CD4-positive, alpha-beta T cell treated with Interleukin-4 for 1 hour (primary cell): ENCODE measurements at regions not wholly inside any gene's neighbourhood (a gene's known extent, or its start where the extent isn't known, plus 50 kb on each side); places are given as distances from the start of the nearest gene placed in this dataset.
A peak's percentile ranks its signal among the peaks of the same experiment; 100 is the strongest.
"Not testable (repeated sequence)": the region's sequence is repeated elsewhere in the genome, so short reads cannot be mapped to it uniquely, and the experiment has no call there.

Experiments used
- DNase-seq, 2 donors: peaks; one replicate each; pipeline ENCODE4 v3.0.0-alpha.2; 2020 to 2022

DNA sequence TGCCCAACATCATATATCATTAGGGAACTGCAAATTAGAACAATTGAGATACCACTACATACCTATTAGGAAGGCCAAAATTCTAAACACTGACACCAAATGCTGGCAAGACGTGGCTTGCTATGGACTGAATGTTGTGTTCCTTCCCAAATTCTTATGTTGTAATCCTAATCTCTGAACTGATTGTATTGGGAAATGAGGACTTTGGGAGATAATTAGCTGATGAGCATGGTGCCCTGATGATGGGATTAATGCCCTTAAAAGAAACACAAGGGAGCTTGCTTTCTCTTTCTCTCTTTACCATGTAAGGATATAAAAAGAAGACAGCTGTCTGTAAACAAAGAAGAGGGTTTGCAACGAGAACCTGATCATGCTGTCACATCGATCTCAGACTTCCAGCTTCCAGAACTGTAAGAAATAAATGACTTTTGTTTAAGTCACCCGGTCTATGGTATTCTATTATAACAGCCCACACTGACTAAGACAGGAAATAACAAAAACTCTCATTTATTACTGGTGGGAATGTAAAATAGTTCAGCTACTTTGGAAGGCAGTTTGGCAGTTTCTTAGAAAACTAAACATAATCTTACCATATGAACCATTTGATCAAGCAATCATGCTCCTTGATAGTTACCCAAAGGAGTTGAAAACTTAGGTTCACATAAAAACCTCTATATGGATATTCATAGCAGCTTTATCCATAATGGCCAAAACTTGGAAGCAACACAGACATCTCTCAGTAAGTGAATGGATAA, 458.3 kb upstream of the CBLB start:
- no peak for DNase-seq

DNA sequence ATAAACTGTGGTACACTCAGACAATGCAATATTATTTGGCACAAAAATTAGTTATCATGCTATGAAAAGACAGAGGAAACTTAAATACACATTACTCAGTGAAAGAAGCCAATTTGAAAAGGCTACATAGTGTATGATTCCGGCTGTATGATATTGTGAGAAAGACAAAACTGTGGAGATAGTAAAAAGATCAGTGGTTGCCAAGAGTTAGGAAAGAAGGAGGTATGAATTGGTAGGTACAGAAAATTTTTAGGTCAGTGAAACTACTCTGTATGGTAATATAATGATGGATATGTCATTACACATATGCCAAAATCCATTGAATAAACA, 458.8 kb upstream of the CBLB start:
- no peak for DNase-seq

DNA sequence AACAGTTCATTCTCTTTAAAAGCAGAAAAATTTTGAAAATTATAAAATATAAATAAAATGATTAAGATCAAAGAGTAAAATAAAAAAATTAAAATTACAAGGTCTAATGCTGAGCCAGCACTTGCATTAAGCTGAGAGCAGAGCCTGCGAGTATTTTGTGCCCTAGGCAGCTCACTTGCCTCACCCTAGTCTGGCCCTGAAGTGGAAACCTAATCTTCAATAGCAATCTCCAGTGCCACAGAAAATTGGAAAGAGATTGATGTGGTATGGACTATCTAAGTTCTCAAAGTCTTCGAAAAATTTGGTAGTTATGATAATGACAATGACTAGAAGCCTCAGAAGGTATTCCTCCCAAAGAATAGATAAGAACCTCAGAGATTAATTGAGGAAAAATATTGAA, 459.4 kb upstream of the CBLB start:
- DNase-seq = no peak

DNA sequence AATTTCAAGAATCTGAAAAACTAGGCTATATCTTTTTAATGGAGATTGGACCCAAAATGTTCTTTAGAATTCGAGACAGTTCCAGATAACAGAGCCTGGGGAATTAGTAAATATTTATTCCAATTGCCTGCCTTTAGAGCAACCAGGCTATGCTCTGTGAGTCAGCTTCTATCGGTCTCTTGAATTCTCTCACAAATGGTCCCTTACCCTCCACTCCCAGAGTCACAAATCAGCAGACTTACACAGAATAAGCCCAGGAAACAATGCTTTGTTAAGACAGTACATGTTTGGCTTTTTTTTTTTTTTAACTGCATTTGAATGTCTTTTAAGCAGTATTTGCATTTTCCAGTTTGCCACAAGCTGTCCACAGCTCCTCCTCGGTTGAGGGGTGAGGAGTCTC, 460.7 kb upstream of the CBLB start:
- DNase-seq = no peak

DNA sequence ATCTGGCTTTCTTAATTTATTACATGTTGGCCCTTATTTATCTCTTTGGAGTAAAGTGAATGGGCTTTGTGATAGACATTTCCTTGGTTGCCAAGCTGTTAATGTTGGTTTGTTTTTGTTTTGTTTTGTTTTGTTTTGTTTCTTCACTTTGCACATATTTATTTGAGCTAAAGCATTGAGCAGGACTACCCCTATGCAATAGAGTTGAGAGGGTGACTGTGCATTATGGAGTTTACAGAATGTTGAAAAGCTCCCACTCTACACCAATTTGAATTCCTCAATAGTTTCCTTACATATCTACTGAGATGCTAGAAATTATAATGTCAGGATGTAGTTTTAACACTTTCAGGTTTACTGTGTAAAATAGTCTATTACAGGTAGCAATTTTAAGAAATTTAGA, 462.8 kb upstream of the CBLB start:
- no peak for DNase-seq

DNA sequence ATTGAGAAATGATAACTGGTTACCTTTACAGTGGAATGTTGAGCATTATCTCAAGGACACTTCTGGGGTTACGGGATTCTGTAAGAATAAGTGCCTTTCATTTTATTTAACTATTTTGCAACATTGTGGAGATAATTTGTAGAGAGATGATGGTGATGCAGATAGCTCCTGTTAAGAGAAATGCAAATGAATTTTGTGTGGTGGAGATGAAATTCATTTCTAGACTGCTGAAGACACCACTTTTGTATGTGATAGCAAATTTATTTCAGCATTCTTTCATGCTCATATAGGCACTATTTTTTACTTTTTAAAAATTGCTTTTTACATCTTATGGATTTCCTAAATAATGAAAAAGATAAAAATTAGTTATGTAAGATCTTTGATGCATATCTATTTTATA, 463.3 kb upstream of the CBLB start:
- DNase-seq = no peak

DNA sequence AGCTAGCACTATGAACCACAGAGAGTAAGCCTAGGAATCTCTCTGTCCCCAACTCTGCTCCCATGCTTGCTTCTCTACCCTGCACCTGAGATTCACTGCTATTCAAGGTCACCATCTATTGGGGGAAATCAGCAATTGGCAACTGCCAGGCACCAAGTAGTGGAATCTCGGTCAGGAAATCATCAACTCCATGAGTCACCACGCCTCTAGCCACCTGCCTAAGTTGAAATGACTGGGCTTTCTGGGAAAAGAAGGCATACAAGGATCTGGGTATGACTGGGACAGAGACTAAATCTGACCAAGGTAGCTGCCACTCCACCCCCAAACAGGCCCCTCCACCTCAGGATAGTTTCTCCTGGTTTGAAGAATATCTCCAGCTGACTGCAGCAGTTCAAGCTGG, 464.1 kb upstream of the CBLB start:
- no peak for DNase-seq

DNA sequence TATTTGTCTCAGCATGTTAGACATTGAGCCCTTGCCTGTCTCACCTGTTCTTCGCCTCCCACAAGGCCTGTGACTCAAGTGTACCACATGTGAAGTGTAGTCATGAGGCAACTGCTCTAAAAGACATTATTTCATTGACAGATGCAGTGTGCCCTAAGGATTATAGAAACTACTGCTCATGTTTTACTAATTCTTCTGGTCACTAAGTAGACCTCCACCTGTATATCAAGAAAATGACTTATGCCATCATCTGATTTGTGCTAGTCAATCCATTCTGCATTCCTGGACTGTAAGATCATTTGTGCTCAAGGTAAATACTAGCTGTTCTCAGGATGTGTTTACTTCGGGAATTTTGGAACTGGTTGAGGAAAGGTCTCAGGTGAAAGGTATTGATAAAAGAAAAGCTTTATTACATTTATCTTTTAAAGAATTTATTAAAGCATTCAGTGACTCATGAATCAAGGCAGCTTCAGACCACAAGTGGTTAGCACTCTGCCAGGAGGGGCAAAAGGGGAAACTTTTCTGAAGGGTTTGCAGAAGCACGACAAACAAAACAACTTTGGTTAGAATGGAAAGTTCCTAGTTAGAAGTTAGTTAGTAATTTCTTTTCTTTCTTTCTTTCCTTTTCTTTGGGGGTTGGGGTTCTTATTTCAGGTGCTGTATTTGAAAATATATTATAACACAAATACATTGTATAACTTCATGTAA, 465.3 kb upstream of the CBLB start:
- DNase-seq = peak in 1 of 2 donors; percentile 43

DNA sequence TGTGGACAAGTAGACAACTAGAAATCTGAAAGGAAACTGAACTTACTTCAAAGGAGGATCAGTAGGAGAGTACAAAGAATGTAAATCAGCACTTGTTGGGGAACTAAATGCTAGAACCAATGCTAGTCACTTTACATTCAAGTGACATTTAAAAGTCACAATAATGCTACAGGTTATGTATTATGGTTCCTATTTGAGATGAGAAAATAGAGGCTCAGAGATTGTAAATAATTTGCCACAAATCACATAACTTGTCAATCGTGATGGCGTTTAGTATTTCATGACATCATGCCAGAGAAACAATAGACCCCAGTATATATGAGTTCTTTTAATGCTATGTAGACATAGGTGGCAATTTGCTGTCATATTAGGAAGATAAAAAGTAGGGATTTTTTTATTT, 467.8 kb upstream of the CBLB start:
- DNase-seq = no peak

DNA sequence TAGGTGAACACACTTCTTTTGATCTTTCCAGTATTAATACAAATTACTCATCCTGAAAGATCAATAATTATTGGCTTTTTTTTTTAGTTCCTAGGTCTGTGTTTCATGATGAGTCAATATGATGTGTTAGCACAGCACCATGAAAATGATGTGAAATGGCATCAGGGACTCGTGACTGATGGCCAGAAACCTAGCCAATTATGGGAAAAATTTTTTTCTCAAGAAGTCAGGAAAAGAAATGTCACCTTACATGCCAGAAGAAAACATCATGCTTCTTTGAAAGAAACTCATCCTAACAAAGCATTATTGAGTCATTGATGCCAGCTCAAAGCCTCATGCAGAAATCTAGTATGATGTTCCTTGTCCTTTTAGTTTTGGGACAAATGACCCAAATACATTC, 468.3 kb upstream of the CBLB start:
- no peak for DNase-seq

DNA sequence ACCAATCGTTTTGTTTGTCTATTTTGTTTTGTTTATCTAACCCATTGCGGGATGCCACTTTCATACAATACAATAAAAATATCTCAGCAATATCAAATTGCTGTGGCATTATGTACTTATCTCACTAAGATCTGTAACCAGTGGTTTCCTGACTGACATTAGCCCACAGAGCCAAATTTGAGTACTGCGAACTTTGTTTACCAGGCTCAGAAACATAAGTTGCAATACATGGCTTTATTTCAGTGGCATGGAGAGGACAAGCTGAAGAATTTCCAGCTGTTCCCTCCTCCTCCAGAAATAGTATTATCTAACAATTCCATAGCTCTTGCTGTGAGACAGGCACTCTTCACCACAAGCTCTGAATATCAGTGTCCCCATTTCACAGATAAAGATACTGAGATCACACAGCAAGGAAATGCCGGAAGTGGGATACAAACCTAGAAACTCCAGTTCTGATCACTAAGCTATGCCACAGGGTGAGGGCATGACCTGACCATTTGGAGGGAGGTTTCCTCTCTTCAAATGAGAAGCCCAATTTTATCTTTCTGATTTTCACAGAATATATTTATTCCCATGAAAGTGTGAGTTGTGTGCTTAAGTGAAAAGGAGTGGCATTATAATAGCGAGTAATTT, 469.9 kb upstream of the CBLB start:
- peak in 1 of 2 donors; percentile 57 for DNase-seq

DNA sequence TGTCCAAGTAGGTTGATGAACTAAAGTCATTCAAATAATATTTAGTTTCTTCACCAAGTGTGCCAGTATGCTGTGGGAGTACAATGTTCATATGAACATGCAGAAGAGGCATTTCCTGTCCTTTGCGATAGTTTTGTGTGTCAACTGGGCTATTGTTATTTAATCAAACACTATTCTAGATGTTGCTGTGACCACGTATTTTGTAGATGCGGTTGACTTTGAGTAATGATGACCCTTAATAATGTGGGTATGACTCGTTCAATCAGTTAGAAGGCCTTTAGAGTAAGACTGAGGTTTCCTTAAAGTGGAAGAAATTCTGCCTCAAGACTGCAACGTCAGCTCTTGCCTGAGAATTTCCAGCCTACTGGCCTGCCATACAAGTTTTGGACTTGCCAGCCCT, 470.7 kb upstream of the CBLB start:
- DNase-seq = no peak

DNA sequence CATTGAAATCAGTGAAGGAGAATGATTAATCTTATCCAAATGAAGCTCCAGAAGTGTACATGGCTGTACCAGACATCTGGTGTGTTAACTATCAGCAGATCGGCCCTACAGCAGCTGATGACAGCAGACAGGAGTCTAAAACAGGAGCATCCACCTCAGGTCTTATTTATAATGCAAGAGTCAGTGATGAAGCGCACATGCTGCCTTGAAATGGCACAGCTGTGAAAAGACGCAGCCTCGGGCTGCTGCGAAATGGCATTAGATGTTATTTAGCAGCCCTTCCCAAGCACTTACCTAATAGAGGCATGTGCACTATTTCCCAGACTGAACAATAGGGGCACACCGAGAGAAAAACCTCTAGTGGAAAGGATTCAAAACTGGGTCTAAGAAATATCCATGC, 472.3 kb upstream of the CBLB start:
- DNase-seq = no peak

DNA sequence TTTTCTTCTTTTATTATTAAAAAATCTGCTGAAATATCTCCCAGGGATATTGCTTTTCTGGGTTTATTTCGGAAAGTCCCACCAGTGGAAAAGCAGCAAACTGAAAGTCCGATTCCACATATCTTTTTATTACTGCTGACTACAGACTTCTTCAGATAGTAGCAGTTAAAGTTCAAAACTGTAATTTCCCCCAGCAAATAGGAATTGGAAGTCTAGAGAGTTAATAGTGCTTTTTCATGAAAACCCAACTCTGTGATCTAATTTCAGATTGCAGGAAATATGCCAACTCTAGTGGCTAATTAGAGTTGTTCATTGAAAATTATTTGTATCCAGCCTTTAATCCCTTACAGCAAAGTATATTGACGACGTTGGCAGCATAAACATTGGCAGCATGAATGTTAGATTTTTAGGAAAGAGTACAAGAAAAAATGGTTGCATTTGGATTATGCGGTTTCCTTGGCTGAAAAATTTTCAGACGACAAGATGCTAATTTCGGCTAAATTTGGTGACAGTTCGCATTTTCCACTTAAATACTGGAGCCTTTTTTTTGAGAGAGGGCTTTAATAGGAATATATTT, 472.9 kb upstream of the CBLB start:
- no peak for DNase-seq

DNA sequence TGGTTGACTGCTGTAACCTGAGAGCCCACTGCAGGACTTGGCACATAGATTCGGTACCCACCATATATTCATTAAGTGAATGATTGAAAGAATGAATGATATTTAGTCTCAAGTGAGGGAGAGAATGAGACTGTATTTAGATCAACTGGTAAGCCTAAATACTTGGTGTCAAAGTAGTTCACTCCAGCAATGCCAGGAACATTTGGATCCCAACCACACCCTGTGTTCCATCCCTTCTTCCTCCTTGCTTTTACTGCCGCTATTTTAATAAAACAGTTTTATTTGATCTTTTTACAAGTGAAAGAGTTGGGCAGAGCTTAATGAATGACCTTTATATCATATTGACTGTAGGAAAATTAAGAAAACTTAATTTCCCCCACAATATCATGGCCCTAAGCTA, 473.6 kb upstream of the CBLB start:
- DNase-seq = no peak

DNA sequence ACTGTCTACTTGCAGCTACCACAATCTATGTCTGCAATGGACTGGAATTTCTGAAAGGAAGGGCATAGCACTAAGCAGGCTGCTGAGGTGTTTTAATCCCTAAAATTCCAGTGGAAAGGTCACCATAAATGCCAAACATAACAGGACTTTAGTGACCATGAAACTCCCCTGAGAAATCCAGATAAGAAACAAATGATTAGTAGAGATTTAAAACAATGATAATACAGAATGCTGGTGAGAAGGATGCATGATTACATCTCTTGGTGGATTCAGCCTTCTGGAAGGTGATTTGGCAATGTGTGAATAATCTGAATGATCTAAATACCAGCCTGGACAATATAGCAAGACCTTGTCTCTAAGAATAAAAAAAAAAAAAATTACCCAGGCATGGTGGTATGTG, 475.0 kb upstream of the CBLB start:
- no peak for DNase-seq

DNA sequence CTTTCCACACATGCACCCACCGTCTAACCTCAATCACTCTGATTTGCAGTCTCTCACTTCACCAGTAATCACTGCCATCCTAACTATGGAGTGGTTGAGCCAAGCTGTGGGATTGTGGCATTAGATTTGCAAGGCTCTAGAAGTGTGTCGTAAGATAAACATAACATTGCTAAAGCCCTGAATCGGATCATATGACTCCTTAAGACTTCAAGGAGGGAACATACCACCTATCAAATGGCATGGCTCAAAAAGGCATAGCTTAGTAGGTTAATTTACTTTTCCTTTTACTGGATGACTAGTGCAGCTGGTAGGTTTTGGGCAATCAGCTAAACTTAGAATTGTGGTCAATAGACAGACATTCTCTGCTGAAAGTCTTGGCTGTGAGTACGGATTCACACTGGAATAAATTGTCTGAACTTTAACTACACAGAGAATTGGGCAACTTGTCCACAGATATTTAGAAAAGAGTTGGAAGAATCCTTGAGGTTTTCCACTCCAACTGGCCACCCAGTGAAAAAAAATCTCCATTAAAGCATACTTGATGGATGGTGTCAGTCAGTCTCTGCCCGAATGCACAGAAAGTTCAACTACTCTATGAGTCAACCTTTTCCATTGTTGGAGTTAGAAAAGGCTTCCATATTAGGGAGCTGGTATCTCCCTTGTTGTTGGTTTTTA, 476.7 kb upstream of the CBLB start:
- DNase-seq = no peak

DNA sequence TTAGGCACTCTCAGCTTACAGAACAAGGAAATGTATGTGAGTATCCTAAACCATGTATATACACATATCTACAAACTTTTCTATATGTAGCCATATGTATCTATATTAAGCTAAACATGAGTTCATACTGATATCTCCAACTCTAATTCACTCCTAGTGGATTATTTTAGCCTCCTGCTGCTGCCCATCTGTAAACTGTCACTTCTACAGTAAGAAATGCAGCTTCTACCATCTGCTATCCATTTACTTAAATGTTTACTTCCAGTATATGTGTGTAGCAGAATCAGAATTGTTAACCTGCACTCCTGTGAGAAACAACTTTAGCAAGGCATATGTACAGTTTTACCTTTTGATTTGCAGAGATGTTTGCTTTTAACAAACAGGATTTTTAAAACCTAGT, 478.5 kb upstream of the CBLB start:
- no peak for DNase-seq

DNA sequence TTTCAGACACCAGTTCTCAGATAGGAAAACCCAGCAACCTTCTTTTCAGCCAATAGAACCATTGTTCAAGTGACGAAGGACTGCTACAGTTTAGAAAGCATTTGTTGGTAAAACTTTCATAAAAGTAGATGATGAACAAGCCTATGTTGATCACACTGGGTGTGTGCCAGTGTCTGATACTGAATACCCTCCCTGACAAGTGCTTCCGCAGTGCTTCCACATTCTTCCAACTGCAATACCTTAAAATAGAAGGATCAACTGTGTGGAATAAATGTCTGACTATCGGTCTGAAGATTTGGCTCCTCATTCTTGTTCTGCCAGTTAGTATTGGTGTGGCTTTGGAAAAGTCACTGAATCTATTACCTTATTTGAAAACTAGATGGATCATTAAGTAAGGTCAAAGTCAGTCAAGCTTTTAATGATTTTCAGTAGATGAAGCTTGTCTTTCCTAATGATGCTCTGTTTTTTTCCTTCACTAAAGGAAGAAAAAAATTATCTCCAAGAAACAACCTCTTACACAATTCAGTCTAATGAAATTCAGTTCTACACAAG, 479.4 kb upstream of the CBLB start:
- no peak for DNase-seq

DNA sequence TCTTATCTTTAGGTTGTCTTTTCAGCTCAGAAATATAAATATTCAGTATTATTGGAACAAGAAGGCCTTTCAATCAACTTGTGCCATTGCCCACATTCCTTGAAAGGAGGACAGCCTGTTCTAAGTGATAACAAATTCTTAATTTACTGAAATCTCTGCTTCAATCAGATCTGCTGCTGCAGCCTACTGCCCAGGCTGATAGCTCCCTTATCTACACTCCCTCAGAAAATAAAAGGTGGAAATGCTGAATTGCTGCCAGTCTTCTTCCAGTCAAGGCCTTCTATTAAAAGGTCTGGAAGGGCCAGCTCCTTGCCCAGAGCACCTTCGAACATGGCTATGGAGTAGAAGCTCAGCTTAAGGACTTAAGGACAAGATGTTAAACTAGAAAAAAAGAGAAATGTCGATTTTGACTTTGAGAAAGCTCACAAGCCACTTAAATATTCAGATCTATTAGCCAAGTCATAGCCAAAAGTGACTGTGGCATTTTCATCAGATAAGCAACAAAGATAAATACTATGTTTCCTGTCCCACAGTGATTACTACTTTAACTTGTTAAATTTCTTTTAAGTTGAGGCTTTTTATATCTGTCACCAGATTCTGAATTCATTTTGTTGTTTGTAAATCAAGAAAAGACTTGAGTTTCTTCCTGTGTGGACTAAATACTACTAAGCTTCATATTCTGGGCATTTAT, 480.5 kb upstream of the CBLB start:
- DNase-seq = no peak

DNA sequence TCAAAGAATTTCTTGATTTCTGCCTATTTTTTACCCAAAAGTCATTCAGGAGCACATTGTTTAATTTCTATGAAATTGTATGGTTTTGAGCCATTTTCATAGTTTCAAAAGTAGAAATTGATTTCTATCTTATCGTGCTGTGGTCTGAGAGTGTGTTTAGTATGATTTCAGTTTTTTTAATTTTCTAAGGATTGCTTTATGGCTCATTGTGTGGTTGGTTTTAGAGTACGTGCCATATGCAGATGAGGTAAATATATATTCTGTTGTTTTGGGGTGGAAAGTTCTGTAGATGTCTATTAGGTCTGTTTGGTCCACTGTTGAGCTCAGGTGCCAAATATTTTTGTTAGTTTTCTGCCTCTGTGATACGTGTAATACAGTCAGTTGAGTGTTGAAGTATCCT, 487.1 kb upstream of the CBLB start:
- no peak for DNase-seq

DNA sequence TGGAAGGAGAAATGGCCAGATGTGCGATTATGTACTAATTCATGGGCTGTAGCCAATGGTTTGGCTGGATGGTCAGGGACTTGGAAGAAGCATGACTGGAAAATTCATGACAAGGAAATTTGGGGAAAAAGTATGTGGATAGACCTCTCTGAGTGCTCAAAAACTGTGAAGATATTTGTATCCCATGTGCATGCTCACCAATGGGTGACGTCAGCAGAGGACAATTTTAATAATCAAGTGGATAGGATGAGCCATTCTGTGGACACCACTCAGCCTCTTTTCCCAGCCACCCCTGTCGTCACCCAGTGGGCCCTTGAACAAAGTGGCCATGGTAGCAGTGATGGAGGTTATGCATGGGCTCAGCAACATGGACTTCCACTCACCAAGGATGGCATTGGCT, 490.9 kb upstream of the CBLB start:
- no peak for DNase-seq

DNA sequence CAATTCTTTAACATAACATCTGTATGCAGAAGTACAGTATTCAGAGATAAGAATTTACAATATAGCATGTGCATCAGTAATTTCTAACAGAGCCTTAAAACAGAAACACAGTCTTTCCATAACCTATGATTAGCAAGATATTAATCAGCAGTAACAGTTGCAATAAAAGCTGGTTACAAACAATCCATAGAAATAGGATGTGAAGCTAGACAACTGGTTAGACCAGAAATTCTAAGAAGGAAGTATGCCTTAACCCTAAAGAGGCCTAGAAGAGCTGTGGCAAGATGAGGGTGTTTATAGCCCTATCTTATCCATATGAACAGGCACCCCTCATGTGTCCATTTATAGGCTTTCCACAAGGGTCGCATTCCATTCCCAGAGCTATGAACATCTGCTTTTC, 492.1 kb upstream of the CBLB start:
- DNase-seq = not testable (repeated sequence)
